ENCODE measurements at regions not wholly inside any gene's neighbourhood (a gene's known extent, or its start where the extent isn't known, plus 50 kb on each side); places are given as distances from the start of the nearest gene placed in this dataset.

- no peak for TF ChIP-seq CTCF (IDR thresholded peaks at IDR 0.05; ENCODE audit: borderline replicate concordance, insufficient read depth, low read depth, low read length)
- H3K4me3 ChIP-seq (ENCODE audit: low read depth, low read length) = no peak overlapping the region
Observed at GRCh38 chr9:15086778-15087324, 176.6 kb upstream of the FREM1 start.

DNA sequence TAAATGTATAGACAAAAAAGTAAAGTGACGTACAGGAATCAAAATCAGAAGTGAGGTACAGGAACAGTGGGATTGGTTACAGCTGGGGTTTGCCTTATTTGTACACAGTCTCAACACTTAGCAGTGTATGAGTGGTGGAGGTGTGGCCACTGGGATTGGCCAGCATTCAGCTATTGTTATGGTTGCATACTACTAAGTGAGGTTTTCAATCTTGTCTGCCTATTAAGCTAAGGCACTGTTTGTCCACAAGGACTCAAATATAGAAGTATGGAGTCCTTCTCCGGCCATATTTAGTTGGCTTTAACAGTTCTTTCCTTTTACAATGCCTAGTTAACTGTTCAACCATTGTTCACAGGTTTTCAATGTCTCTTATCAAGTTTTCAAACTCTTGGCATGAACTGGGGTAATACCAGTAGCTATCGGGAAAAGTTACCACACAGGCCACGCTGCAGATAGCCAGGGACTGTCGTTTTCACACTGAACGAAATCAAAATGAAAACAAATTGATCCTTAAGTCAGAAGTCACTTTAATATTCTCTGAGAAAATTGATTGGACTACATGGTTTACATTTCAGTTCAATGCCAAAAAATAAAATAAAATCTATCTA lies 176.0 kb upstream of the FREM1 start:
- no peak overlapping the region for H3K4me3 ChIP-seq (ENCODE audit: low read depth, low read length)
- TF ChIP-seq CTCF (IDR thresholded peaks at IDR 0.05; ENCODE audit: borderline replicate concordance, insufficient read depth, low read depth, low read length) = no peak

DNA sequence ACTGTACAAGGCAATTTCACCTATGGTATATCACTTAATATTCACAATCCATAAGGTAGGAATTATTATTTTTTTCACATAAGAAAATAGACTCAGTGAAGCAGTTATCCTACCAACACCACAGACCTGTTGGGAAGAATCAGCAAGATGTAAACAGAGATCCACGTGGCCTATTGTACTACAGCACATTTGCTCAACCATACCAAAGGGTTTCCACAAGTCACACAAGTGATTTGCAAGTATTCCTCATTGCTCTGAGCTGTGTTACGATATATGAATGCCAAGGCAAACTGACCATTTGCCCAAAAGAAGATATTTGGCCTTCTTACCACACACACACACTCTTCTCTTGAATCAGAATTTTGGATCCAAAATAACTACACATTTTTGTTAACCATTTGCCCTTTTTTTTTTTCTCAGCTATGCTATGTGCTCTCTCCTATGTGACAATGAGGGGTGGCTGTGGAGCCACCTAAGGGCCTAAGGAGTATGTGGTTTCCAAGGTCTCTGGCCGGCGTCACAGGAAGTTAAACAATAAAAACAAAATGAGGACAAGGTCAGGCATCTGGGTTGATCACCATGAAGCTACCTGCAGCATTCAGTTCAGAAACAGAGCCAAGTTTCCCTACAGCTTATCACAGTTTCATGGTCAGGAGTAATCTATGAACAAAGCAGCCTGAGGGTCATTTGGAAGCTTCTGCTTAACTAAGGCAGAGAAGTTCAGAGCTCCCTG lies 171.0 kb upstream of the FREM1 start:
- no peak overlapping the region for H3K4me3 ChIP-seq (ENCODE audit: low read depth, low read length)
- no peak for TF ChIP-seq CTCF (IDR thresholded peaks at IDR 0.05; ENCODE audit: borderline replicate concordance, insufficient read depth, low read depth, low read length)

GRCh38 chr9:15080401-15080800 lies 170.2 kb upstream of the FREM1 start:
- TF ChIP-seq CTCF (IDR thresholded peaks at IDR 0.05; ENCODE audit: borderline replicate concordance, insufficient read depth, low read depth, low read length) = no peak
- H3K4me3 ChIP-seq (ENCODE audit: low read depth, low read length) = no peak overlapping the region

GRCh38 chr9:15079989-15080388 lies 169.8 kb upstream of the FREM1 start:
- H3K4me3 ChIP-seq (ENCODE audit: low read depth, low read length) = no peak overlapping the region
- TF ChIP-seq CTCF (IDR thresholded peaks at IDR 0.05; ENCODE audit: borderline replicate concordance, insufficient read depth, low read depth, low read length) = no peak

GRCh38 chr9:15077946-15078729 lies 167.9 kb upstream of the FREM1 start:
- H3K4me3 ChIP-seq (ENCODE audit: low read depth, low read length) = no peak overlapping the region
- no peak for TF ChIP-seq CTCF (IDR thresholded peaks at IDR 0.05; ENCODE audit: borderline replicate concordance, insufficient read depth, low read depth, low read length)
